ENCODE measurements at regions not wholly inside any gene's neighbourhood (a gene's known extent, or its start where the extent isn't known, plus 50 kb on each side); places are given as distances from the start of the nearest gene placed in this dataset.

DNA sequence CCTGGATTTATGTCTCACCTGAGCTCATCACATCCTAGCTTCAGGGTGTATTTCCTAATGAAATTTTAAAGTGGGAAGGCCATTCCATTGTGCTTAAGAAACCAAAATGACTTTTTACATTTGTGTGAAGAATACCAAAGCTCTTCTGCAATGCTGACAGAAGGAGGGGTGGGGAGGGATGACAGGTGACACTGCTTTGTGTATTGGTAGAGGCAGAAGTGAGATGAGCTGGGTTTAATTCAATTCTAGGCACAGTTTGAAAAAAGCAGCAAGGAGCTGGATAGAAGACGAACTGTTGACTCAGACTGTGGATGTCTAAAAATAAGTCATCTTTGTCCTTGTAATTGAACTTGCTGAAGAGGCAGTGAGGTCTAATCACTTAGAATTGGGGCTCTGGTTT lies 710.3 kb upstream of the KIRREL3 start:
- H2AFZ ChIP-seq (ENCODE audit: low read depth, low read length): no peak overlapping the region
- no peak overlapping the region for H3K4me2 ChIP-seq (ENCODE audit: low read length, poor library complexity, severe bottlenecking)
- no peak overlapping the region for H2AK5ac ChIP-seq (ENCODE audit: low read length, severe bottlenecking)
- H3K27me3 ChIP-seq (ENCODE audit: control insufficient read depth in 1 of 2, insufficient read depth in 1 of 2, low read length in 2 of 2): no peaks in the 10 kb centered on the region
- no peak overlapping the region for H2BK120ac ChIP-seq (ENCODE audit: low read depth, low read length)
- no peak overlapping the region for H4K91ac ChIP-seq (ENCODE audit: low read length)
- DNase-seq: no peak
- H3K79me1 ChIP-seq (replicated peaks; ENCODE audit: low read length, poor library complexity, severe bottlenecking): no peaks in the 10 kb centered on the region
- WGBS: 73% methylated on average over 1 of the region's 1 CpG
- no peak overlapping the region for H3K9ac ChIP-seq (ENCODE audit: low read length)
- H2BK15ac ChIP-seq (ENCODE audit: low read depth, poor library complexity, severe bottlenecking): no peak overlapping the region
- H3K36me3 ChIP-seq (ENCODE audit: control insufficient read depth in 1 of 2, insufficient read depth in 2 of 2, low read depth in 1 of 2, low read length in 2 of 2): no peaks in the 10 kb centered on the region
- no peaks in the 10 kb centered on the region for H3K4me1 ChIP-seq (ENCODE audit: control insufficient read depth, insufficient read depth, low read depth, low read length)
- no peaks in the 10 kb centered on the region for H3K9me3 ChIP-seq (ENCODE audit: control insufficient read depth, low read length)
- H3K23ac ChIP-seq (ENCODE audit: low read length in 2 of 2): no peak overlapping the region
- H3K14ac ChIP-seq (ENCODE audit: low read length in 2 of 2): no peak overlapping the region
- no peak overlapping the region for H2BK5ac ChIP-seq (ENCODE audit: low read depth, low read length, poor library complexity, severe bottlenecking)
- no peak overlapping the region for H4K8ac ChIP-seq (ENCODE audit: low read length)
- no peak overlapping the region for H3K4me3 ChIP-seq (ENCODE audit: insufficient read depth in 1 of 2, low read depth in 1 of 2, low read length in 2 of 2)
- no peak overlapping the region for H2BK12ac ChIP-seq (ENCODE audit: low read length in 2 of 2)
- no peak overlapping the region for H3K18ac ChIP-seq (ENCODE audit: low read depth in 1 of 2, low read length in 2 of 2)
- H3K4ac ChIP-seq (ENCODE audit: low read depth in 1 of 2, low read length in 2 of 2): no peak overlapping the region
- H3K27ac ChIP-seq (ENCODE audit: low read length, poor library complexity, severe bottlenecking): no peak overlapping the region

DNA sequence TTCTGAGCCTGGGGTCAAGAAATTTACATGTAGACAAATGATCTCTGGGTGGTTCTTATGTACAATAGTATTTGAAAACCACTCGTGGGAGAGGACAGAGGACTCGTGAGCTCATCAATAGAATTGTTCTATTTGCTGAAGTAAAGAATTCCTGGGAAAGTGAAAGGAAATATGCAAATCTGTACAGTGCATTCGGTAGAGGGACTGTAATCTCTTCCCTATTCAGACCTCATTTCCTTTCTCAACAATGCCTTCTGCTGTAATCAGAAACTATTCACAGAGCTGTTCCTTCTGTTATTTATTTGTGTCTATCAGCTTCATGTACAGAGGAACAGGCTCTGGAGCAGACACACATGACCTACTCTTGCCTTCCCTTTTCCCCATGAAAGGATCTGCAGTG lies 709.4 kb upstream of the KIRREL3 start:
- WGBS: 76% methylated on average over 3 of the region's 3 CpGs
- H2BK120ac ChIP-seq (ENCODE audit: low read depth, low read length): no peak overlapping the region
- H2AFZ ChIP-seq (ENCODE audit: low read depth, low read length): no peak overlapping the region
- no peaks in the 10 kb centered on the region for H3K9me3 ChIP-seq (ENCODE audit: control insufficient read depth, low read length)
- H3K14ac ChIP-seq (ENCODE audit: low read length in 2 of 2): no peak overlapping the region
- no peak overlapping the region for H3K18ac ChIP-seq (ENCODE audit: low read depth in 1 of 2, low read length in 2 of 2)
- H3K79me1 ChIP-seq (replicated peaks; ENCODE audit: low read length, poor library complexity, severe bottlenecking): no peaks in the 10 kb centered on the region
- DNase-seq: no peak
- no peak overlapping the region for H3K4ac ChIP-seq (ENCODE audit: low read depth in 1 of 2, low read length in 2 of 2)
- no peak overlapping the region for H2BK5ac ChIP-seq (ENCODE audit: low read depth, low read length, poor library complexity, severe bottlenecking)
- H3K4me2 ChIP-seq (ENCODE audit: low read length, poor library complexity, severe bottlenecking): no peak overlapping the region
- H4K91ac ChIP-seq (ENCODE audit: low read length): no peak overlapping the region
- no peaks in the 10 kb centered on the region for H3K36me3 ChIP-seq (ENCODE audit: control insufficient read depth in 1 of 2, insufficient read depth in 2 of 2, low read depth in 1 of 2, low read length in 2 of 2)
- H4K8ac ChIP-seq (ENCODE audit: low read length): no peak overlapping the region
- no peaks in the 10 kb centered on the region for H3K4me1 ChIP-seq (ENCODE audit: control insufficient read depth, insufficient read depth, low read depth, low read length)
- no peak overlapping the region for H3K4me3 ChIP-seq (ENCODE audit: insufficient read depth in 1 of 2, low read depth in 1 of 2, low read length in 2 of 2)
- H3K27me3 ChIP-seq (ENCODE audit: control insufficient read depth in 1 of 2, insufficient read depth in 1 of 2, low read length in 2 of 2): no peaks in the 10 kb centered on the region
- H3K23ac ChIP-seq (ENCODE audit: low read length in 2 of 2): no peak overlapping the region
- no peak overlapping the region for H3K27ac ChIP-seq (ENCODE audit: low read length, poor library complexity, severe bottlenecking)
- H2BK12ac ChIP-seq (ENCODE audit: low read length in 2 of 2): no peak overlapping the region
- H3K9ac ChIP-seq (ENCODE audit: low read length): no peak overlapping the region
- H2AK5ac ChIP-seq (ENCODE audit: low read length, severe bottlenecking): no peak overlapping the region
- no peak overlapping the region for H2BK15ac ChIP-seq (ENCODE audit: low read depth, poor library complexity, severe bottlenecking)

DNA sequence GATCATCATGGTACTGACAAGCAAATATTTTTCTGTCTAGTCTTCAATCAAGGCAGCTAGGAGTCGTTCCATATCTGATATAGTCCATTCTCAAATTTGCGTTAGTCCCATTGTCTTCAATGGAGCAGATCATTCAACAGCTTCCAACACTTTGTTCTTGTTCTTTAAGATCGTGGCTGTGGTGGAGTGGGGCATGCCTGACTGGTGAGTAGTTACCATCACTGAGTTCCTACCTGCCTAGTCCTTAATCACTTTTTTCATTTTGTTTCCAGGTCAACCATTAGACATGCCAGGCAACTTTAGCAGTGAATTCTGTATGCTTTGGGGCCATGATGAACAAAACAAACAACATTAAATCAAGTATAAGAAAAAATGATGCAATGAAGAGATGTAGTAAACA lies 693.1 kb upstream of the KIRREL3 start:
- Histone ChIP-seq H2AK5ac (ENCODE audit: low read length, severe bottlenecking) (no peak overlapping the region), H2BK5ac (ENCODE audit: low read depth, low read length, poor library complexity, severe bottlenecking) (no peak overlapping the region), H3K9ac (ENCODE audit: low read length) (no peak overlapping the region), H4K91ac (ENCODE audit: low read length) (no peak overlapping the region), H3K4me3 (ENCODE audit: insufficient read depth in 1 of 2, low read depth in 1 of 2, low read length in 2 of 2) (no peak overlapping the region), H3K27me3 (ENCODE audit: control insufficient read depth in 1 of 2, insufficient read depth in 1 of 2, low read length in 2 of 2) (no peaks in the 10 kb centered on the region), H3K4me1 (ENCODE audit: control insufficient read depth, insufficient read depth, low read depth, low read length) (no peaks in the 10 kb centered on the region), H2BK15ac (ENCODE audit: low read depth, poor library complexity, severe bottlenecking) (no peak overlapping the region), H3K27ac (ENCODE audit: low read length, poor library complexity, severe bottlenecking) (no peak overlapping the region), H3K4me2 (ENCODE audit: low read length, poor library complexity, severe bottlenecking) (no peak overlapping the region), H3K9me3 (ENCODE audit: control insufficient read depth, low read length) (peaks cover 28% of the 10 kb centered on the region), H2BK120ac (ENCODE audit: low read depth, low read length) (no peak overlapping the region), H2AFZ (ENCODE audit: low read depth, low read length) (no peak overlapping the region), H2BK12ac (ENCODE audit: low read length in 2 of 2) (no peak overlapping the region), H3K18ac (ENCODE audit: low read depth in 1 of 2, low read length in 2 of 2) (no peak overlapping the region), H3K79me1 (replicated peaks; ENCODE audit: low read length, poor library complexity, severe bottlenecking) (no peaks in the 10 kb centered on the region), H3K23ac (ENCODE audit: low read length in 2 of 2) (no peak overlapping the region), H3K36me3 (ENCODE audit: control insufficient read depth in 1 of 2, insufficient read depth in 2 of 2, low read depth in 1 of 2, low read length in 2 of 2) (no peaks in the 10 kb centered on the region), H3K4ac (ENCODE audit: low read depth in 1 of 2, low read length in 2 of 2) (no peak overlapping the region), H4K8ac (ENCODE audit: low read length) (no peak overlapping the region), H3K14ac (ENCODE audit: low read length in 2 of 2) (no peak overlapping the region)
- DNase-seq: no peak
- WGBS: 76% methylated on average over 3 of the region's 3 CpGs

DNA sequence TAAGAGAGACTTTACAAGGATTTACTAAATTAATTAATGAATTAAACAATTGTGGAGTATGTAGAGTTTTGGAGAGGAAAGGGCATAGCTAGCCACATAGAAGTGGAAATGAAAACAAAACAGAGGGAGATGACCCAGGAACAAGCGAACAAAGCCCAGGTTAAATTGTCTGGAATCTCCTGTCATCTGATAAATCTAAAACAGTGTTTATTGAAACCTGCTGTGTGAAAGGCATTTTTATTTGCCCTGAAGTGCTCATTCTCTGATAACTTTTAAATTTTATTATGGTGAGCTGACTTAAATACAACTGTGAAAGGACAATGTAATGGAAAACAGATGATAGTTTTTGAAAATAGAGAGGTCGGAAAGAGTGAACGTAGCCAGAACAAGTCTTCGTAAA lies 682.8 kb upstream of the KIRREL3 start:
- WGBS: 86% methylated on average over 4 of the region's 4 CpGs
- H2BK12ac ChIP-seq (ENCODE audit: low read length in 2 of 2): no peak overlapping the region
- no peaks in the 10 kb centered on the region for H3K36me3 ChIP-seq (ENCODE audit: control insufficient read depth in 1 of 2, insufficient read depth in 2 of 2, low read depth in 1 of 2, low read length in 2 of 2)
- H2BK120ac ChIP-seq (ENCODE audit: low read depth, low read length): no peak overlapping the region
- no peak overlapping the region for H2AFZ ChIP-seq (ENCODE audit: low read depth, low read length)
- no peak overlapping the region for H3K27ac ChIP-seq (ENCODE audit: low read length, poor library complexity, severe bottlenecking)
- no peaks in the 10 kb centered on the region for H3K4me1 ChIP-seq (ENCODE audit: control insufficient read depth, insufficient read depth, low read depth, low read length)
- no peak overlapping the region for H4K8ac ChIP-seq (ENCODE audit: low read length)
- H3K27me3 ChIP-seq (ENCODE audit: control insufficient read depth in 1 of 2, insufficient read depth in 1 of 2, low read length in 2 of 2): no peaks in the 10 kb centered on the region
- H2AK5ac ChIP-seq (ENCODE audit: low read length, severe bottlenecking): no peak overlapping the region
- H4K91ac ChIP-seq (ENCODE audit: low read length): no peak overlapping the region
- H3K79me1 ChIP-seq (replicated peaks; ENCODE audit: low read length, poor library complexity, severe bottlenecking): no peaks in the 10 kb centered on the region
- DNase-seq: no peak
- H2BK15ac ChIP-seq (ENCODE audit: low read depth, poor library complexity, severe bottlenecking): no peak overlapping the region
- H3K23ac ChIP-seq (ENCODE audit: low read length in 2 of 2): no peak overlapping the region
- H3K4me3 ChIP-seq (ENCODE audit: insufficient read depth in 1 of 2, low read depth in 1 of 2, low read length in 2 of 2): no peak overlapping the region
- no peak overlapping the region for H3K9ac ChIP-seq (ENCODE audit: low read length)
- H2BK5ac ChIP-seq (ENCODE audit: low read depth, low read length, poor library complexity, severe bottlenecking): no peak overlapping the region
- H3K9me3 ChIP-seq (ENCODE audit: control insufficient read depth, low read length): peaks cover 5% of the 10 kb centered on the region
- H3K4me2 ChIP-seq (ENCODE audit: low read length, poor library complexity, severe bottlenecking): no peak overlapping the region
- no peak overlapping the region for H3K18ac ChIP-seq (ENCODE audit: low read depth in 1 of 2, low read length in 2 of 2)
- H3K4ac ChIP-seq (ENCODE audit: low read depth in 1 of 2, low read length in 2 of 2): no peak overlapping the region
- no peak overlapping the region for H3K14ac ChIP-seq (ENCODE audit: low read length in 2 of 2)

All from mesenchymal stem cell (in vitro differentiated cells and primary cell).